Thoracic aorta (tissue), 2 donors: ENCODE measurements at regions not wholly inside any gene's neighbourhood (a gene's known extent, or its start where the extent isn't known, plus 50 kb on each side); places are given as distances from the start of the nearest gene placed in this dataset.
"Not testable (repeated sequence)": the region's sequence is repeated elsewhere in the genome, so short reads cannot be mapped to it uniquely, and the experiment has no call there.

Experiments
- ATAC-seq: fragments of 150-250 bp; one replicate; pipeline ENCODE4 v1.8.0; 2017; ENCODE audit warnings: low read depth; ENCODE audit not compliant: insufficient number of reproducible peaks, low FRiP score
- DNase-seq: peaks from one replicate; pipeline ENCODE4 v3.0.0-alpha.2; 2020; ENCODE audit warnings: low spot score
- H3K27ac ChIP-seq, 2 donors: fragments of 200-600 bp; sonication (generic); 1 replicate in 1 of 2; 2 replicates in 1 of 2; pipeline ENCODE4 v1.5.1; 2016; ENCODE audit warnings: mild to moderate bottlenecking in 2 of 2, moderate library complexity in 2 of 2
- H3K27me3 ChIP-seq: fragments of 200-600 bp; sonication (generic); replicated peaks from 2 replicates; pipeline ENCODE4 v1.6.0; 2016; ENCODE audit warnings: mild to moderate bottlenecking; ENCODE audit not compliant: insufficient read depth
- H3K36me3 ChIP-seq: fragments of 200-600 bp; sonication (generic); one replicate; pipeline ENCODE4 v1.5.1; 2016
- H3K4me1 ChIP-seq, 2 donors: fragments of 200-600 bp; sonication (generic); 1 replicate in 1 of 2; 2 replicates in 1 of 2; pipeline versions ENCODE4 v1.5.1 to v1.6.0; 2016; ENCODE audit warnings: low read depth in 2 of 2, mild to moderate bottlenecking in 1 of 2; ENCODE audit not compliant: control insufficient read depth in 1 of 2
- H3K4me3 ChIP-seq: fragments of 200-600 bp; sonication (generic); 2 replicates; pipeline ENCODE4 v1.5.1; 2016; ENCODE audit warnings: mild to moderate bottlenecking
- H3K9me3 ChIP-seq: fragments of 200-600 bp; sonication (generic); 2 replicates; pipeline ENCODE4 v1.5.1; 2016
- CTCF ChIP-seq: fragments of 200-600 bp; sonication (generic); IDR thresholded peaks from one replicate; pipeline ENCODE4 v1.5.1; 2019; ENCODE audit warnings: antibody characterized with exemption

GRCh38 chr15:77832874-77833273 lies 200.2 kb upstream of the LINGO1 start:
- no peak overlapping the region for H3K4me3 ChIP-seq
- H3K36me3 ChIP-seq: no peaks in the 10 kb centered on the region
- ATAC-seq (no peak), DNase-seq (no peak)
- H3K4me1 ChIP-seq: no peaks in the 10 kb centered on the region
- H3K9me3 ChIP-seq: no peaks in the 10 kb centered on the region
- H3K27ac ChIP-seq: no peak overlapping the region
- H3K27me3 ChIP-seq: no peaks in the 10 kb centered on the region
- no peak for TF ChIP-seq CTCF

GRCh38 chr15:77831986-77832385 lies 199.3 kb upstream of the LINGO1 start:
- ATAC-seq (no peak), DNase-seq (no peak)
- Histone ChIP-seq H3K36me3 (no peaks in the 10 kb centered on the region), H3K27ac (no peak overlapping the region), H3K4me3 (no peak overlapping the region), H3K27me3 (no peaks in the 10 kb centered on the region), H3K4me1 (no peaks in the 10 kb centered on the region), H3K9me3 (no peaks in the 10 kb centered on the region)
- no peak for TF ChIP-seq CTCF

DNA sequence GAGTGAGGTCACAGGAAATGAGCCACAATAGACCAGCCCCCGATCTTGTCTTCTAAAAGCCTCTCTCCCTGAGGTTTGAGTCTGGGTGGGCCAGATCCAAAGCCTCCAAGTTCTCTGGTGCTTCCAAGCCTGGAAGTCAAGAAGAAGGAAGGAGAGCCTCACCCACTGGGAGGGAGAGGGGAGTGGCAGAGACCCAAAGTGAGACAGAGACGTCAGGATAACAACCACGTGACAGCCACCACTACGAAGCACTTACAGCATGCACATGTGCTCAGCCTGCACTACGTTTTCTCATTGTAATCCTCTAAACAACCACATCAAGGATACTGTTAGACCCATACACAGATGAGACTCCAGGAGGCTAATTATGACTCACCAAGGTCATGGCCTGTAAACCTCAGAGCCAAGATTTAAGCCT lies 197.3 kb upstream of the LINGO1 start:
- DNase-seq (no peak), ATAC-seq (no peak)
- TF ChIP-seq CTCF: no peak
- Histone ChIP-seq H3K4me1 (no peaks in the 10 kb centered on the region), H3K27me3 (no peaks in the 10 kb centered on the region), H3K36me3 (no peaks in the 10 kb centered on the region), H3K9me3 (no peaks in the 10 kb centered on the region), H3K4me3 (no peak overlapping the region), H3K27ac (no peak overlapping the region)

DNA sequence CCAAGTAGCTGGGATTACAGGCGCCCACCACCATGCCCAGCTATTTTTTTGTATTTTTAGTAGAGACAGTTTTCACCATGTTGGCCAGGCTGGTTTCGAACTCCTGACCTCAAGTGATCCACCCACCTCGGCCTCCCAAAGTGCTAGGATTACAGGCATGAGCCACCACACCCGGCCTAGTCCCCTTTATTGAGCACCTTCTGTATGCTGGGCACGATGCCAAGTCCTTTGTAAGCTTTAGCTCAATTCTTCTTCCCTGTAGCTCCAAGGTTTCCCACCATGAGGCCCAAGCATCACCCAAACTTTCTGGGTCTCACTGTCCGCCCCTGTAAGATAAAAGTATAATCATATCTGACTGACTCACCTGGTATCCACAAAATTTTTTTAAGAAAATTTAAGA lies 196.6 kb upstream of the LINGO1 start:
- H3K4me3 ChIP-seq, H3K27me3 ChIP-seq, H3K4me1 ChIP-seq, H3K9me3 ChIP-seq, H3K36me3 ChIP-seq, ATAC-seq, H3K27ac ChIP-seq, DNase-seq: not testable (repeated sequence)

DNA sequence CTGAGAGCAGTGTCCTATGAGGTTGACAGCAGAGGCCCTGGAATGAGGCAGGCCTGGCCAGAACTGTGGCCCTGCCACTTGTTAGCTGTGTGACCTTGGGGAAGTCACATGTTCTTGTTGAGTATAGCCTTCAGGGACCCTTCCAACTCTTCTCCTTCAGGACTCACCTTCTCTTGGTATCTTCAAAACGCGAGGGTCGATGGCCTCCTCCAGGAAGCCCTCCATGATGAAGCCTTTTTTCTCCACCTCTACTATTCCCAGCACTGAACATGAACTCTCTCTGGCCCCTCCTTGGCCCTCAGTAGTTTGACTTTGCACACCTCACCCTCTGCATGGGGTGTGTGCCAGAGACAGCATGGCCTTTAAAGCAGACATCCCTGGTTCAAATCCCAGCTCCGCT lies 195.1 kb upstream of the LINGO1 start:
- Histone ChIP-seq H3K4me3 (no peak overlapping the region), H3K27me3 (no peaks in the 10 kb centered on the region), H3K4me1 (no peaks in the 10 kb centered on the region), H3K36me3 (no peaks in the 10 kb centered on the region), H3K9me3 (no peaks in the 10 kb centered on the region), H3K27ac (no peak overlapping the region)
- no peak for TF ChIP-seq CTCF
- no peak for ATAC-seq
- no peak for DNase-seq

DNA sequence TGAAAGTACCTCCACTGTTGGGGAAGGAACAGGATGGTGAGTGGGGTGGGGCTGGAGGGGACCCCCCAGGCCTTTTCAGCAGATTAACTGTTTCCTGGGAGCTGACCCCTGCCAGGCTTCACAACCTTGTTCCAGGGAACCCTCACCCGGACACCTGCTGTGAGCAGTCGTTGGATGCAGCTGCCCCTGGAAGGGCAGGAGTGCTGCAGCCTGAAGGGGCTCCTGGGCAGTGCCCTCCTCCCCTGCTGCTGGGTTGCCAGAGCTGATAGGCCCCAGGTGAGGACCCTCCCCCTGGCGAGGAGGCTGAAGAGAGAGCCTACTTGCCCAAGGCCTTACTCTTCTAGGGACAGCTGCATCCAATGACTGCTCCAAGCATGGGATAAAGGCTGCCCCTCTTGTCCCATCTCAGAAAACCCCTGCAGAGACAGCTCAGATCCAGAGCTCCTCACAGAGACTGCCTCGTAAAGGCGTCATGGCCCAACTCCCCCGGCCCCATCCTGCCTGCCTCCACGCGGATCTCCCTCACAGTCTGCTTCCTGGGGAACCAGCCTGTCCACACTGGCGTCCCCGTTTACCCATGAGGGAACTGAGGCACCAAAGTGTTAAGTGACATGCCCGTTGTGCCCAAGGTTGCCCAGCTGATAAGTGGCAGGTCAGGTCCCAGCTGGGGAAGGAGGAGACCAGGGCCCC lies 193.4 kb upstream of the LINGO1 start:
- H3K36me3 ChIP-seq: no peaks in the 10 kb centered on the region
- DNase-seq: no peak
- no peak overlapping the region for H3K27ac ChIP-seq
- H3K4me1 ChIP-seq: no peaks in the 10 kb centered on the region
- TF ChIP-seq CTCF: no peak
- no peak for ATAC-seq
- H3K27me3 ChIP-seq: no peaks in the 10 kb centered on the region
- no peak overlapping the region for H3K4me3 ChIP-seq
- H3K9me3 ChIP-seq: no peaks in the 10 kb centered on the region
